Cardiac septum (tissue), 1 donor: ENCODE measurements at regions not wholly inside any gene's neighbourhood (a gene's known extent, or its start where the extent isn't known, plus 50 kb on each side); places are given as distances from the start of the nearest gene placed in this dataset.

Experiments
- DNase-seq: peaks from one replicate; pipeline ENCODE4 v3.0.0-alpha.2; 2020; ENCODE audit warnings: low spot score
- intact Hi-C: fragments of 100-400 bp; cut with DNase I; formaldehyde crosslinking; loops from one replicate; pipeline ENCODE4 v1.14.0; 2022
- donor health status: DM: no; HTN: no; CAD: no.

DNA sequence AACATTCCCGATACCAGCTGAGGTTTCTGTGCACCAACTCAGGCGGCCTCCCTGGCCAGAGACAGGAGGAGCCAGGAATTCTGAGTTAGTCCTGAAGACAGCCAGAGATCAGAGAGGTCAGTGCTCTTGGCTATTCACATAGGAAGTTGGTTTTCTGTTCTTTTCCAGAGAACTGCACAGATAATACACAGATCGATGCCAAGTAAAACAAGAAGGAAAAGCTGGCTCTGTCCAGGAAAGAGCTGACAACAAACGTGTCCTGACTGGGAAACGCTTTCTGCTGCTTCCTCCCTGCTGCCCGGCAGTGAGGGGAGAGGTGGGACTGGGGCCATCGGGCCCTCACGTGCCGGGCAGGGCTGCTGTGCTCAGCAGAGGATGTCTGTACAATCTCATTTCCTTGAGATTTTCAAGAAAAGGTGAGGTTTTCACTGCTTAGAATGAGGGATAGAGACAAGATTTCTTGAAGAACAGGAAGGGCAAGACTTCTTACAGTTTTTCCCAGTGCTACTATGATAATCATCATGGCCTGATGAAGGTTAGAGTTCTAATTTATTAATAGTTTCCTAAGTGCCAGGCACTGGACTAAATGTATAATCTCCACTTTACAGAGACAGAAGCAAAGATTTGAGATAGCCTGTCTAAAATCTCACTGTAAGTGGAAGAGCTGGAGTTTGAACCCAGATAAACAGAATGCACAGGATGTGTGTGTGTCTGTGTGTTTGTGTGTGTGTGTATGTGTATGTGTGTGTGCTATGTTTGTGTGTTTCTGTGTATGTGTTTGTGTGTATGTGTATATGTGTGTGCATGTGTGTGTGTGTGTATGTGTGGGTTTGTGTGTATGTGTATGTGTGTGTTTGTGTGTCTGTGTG, 211.0 kb upstream of the RAB4A start:
- intact Hi-C loops, result loop anchor here (10.0 kb wide), 1 partner anchor 325 kb away; the partner anchor contains the start of gene RHOU
- DNase-seq, result peak; percentile 82

DNA sequence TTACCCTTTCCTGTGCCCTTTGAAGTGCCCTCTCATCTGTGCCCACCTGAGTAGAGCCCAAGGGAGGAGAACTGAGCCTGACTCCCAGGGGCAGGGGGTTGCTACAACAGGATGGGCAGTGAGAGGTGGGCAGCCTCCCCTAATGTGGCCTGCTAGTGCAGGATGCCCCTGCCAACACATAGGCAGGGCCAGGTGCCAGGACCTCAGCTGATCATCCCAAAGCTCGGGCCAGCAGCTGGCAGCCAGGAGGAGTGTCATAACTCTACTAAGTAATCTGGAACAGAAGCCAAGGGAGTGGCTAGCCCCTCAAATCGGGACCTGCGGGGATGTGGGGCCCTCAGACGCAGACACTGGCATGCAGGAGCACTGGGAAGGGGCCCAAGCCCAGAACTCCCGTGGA, 208.8 kb upstream of the RAB4A start:
- no peak for DNase-seq
- intact Hi-C loops, result loop anchor here (10.0 kb wide), 1 partner anchor 327 kb away; the partner anchor contains the start of gene RHOU

DNA sequence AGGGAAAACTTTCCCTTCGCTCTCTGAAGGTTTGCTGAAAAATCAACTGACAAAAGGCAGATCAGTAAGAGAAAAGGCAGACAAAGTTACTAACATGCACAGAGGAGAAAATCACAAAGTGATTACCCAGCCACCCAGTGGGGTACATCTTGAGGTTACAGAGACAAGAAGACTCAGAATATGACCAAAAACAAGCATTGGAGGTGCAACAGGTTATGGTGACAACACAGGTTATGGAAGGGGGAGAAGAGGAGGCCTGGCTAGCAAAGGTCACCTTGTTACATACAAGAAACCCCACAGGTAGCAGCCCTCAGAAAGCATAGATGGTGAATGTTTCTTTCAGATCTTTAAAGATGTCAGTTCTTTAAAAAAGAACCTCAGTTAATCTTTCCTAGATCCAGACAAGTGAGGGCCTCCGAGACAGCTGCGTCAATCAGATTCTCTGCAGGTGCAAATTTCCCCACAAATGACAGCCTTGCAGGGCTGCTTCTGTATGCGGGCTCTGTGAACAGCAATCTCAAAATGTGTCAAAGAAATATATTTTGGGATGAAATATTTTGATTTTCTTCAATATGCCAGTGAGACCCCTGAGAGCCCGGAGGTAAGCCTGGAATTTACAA, 207.6 kb upstream of the RAB4A start:
- DNase-seq, result no peak
- intact Hi-C loops, result loop anchor here (10.0 kb wide), 1 partner anchor 328 kb away; the partner anchor contains the start of gene RHOU

DNA sequence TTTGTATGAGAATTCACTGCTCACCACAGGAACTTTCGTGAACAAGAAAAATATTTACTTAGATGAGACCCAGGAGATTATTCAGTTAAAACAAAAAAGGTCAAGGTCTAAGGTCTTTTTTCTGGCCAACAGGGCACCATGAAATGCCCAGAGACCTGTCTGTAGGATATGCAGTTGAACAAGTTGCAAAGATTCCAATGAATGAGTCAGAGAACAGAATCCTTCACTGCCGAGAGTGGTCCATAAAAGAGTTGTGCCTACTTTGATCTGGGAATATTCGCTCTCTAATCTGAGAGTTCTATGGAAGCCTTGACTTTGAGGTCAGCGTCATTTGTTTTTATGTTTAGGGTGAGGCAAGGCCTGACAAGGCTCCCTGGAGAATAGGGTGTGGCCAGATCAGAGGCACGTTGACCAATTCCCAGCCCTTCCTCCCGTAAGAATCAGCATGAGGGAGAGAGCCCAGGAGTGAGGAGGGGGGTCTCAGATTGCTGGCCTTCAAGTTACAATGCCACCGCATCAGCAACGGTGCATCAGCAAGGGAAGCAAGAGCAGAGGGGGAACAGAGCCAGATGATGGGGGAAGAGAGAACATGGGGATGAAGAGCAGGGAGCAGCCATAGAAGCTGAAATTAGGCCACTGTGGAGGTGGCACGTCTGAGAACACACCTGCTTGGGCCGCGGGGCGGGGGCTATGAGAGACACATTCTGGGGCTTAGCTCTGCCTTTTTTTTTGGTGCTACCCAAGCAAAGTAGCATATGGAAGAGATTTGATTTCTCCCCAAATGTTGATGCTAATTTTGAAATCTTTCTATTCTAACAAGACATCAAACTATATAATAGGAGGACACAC, 206.4 kb upstream of the RAB4A start:
- intact Hi-C loops, result loop anchor here (5.0 to 10.0 kb wide), 2 partner anchors 88 to 330 kb away; partner anchors contain the start of gene RHOU
- no peak for DNase-seq

DNA sequence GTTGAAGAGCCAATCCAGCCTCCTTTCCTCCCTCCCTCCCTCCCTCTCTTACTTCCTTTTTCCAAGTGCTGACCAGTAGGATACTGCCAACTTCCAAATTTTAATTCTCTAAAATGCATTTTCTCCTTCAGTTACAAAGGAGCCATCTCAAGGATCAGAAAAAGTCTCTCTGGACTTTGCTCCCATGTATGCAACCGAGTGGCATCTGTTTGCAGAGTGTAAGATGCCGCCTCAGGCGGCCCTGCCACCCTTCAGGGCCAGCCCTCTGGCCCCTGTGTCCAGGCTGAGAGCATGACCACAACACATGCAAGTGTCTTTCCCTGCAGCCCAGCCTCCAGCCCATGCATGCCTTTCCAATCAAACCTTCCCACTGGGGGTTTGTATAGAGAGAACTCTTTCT, 205.3 kb upstream of the RAB4A start:
- intact Hi-C loops, result loop anchor here (5.0 to 10.0 kb wide), 2 partner anchors 87 to 331 kb away; partner anchors contain the start of gene RHOU
- no peak for DNase-seq

DNA sequence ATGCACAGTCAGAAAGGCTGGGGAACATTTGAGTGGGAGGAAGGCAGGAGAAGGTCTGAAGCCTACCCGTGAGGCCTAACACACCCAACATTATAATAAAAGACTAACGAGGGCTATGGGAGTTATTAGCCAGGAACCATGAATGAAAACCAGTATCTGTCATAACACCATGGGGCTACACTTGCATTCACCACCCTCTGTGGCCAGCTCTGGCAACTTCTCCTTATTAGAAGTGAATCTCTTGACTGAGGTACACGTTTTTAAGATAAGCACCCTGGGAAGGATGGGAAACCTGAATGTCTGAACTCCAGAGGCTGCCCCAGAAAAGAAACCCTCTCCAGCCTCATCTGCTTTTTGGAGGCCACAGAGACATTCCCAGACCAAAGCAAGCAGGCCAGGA, 204.3 kb upstream of the RAB4A start:
- DNase-seq, result no peak
- intact Hi-C loops, result loop anchor here (5.0 to 10.0 kb wide), 2 partner anchors 86 to 332 kb away; partner anchors contain the start of gene RHOU

DNA sequence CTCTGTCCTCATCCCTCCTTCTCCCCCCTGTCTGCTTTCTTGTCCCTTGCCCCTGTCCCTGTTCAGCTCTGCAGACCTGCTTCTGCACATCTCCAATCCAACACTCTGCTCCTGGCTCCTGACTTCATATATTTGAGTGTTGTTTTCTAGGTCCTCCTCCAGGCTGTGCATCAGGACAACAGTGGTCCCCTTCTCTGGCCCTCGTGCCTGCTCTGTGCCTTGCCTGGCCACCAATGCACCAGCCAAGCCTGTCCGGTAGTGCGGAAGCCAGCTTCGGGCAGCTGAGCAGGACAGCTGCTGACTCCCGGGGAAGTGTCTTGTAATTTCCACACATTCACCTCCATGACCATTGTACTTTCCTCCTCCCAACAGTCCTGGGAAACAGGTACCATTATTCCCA, 203.4 kb upstream of the RAB4A start:
- intact Hi-C loops, result loop anchor here (5.0 to 10.0 kb wide), 2 partner anchors 85 to 333 kb away; partner anchors contain the start of gene RHOU
- DNase-seq, result no peak

DNA sequence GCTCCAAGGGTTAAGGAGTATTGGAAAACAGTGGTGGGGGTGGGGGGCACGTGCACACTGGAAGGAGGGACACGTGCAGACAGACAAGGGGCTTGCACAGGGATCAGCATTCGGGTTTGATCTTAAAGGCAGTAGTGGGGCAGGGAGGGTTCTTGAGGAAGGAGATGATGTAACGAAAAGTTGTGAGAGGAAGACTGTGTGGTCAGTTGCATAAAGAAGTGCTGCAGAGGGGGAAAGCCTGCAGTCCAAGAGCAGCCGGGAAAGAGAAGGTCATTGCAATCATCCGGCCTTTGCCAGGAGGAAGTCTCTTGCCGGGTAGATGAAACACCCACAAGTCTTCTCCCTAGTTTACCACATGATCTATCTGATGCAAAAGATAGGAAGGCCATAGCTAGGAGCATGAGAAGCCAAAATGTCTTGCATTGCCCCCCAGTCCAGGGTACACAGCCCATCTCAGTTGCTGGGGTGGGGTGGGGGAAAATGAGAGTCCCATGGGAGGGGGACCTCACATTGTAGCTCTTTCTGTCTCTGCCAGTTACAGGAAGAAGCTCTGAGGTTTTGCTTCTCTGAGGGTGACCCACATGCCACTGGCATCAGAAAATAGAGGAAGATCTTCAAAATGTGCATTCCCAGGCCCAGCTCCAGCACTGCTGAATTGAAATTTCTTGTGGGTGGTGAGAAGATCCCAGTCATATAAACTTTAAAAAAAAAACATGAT, 202.5 kb upstream of the RAB4A start:
- DNase-seq, result peak; percentile 85
- intact Hi-C loops, result loop anchor here (5.0 to 10.0 kb wide), 2 partner anchors 84 to 334 kb away; partner anchors contain the start of gene RHOU

DNA sequence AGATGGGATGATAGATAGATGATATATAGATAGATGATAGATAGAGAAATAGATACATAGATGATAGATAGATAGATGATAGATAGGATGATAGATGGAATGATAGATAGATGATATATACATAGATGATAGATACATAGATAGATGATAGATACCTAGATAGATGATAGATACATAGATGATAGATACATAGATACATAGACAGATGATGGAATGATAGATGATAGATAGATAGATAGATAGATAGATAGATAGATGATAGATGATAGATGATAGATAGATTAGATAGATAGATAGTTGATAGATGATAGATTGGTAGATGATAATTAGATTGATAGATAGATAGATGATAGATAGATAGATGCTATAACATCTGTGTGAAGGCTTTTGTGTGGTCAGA, 201.7 kb upstream of the RAB4A start:
- intact Hi-C loops, result loop anchor here (5.0 to 10.0 kb wide), 2 partner anchors 83 to 334 kb away; partner anchors contain the start of gene RHOU
- no peak for DNase-seq

DNA sequence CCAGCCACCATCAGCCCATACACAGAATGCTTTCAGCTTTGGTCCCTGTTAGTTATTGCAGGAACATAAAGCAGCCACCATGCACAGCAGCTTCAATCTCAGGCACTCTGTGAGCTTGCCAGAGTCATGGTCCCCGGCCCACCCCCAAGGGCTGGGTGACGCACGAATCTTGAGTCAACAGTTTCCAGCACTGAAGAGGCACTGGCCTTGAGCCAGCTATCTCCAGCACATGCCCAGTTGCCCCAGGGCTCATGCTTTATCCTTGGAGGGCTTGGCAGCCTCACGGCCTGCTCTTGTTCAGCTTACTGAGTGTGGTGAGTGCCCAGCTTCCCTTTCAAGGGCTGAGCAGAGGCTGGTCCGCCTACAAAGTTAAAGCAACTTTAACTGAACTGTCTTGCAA, 200.7 kb upstream of the RAB4A start:
- peak; percentile 88 for DNase-seq
- intact Hi-C loops, result no loop called here

DNA sequence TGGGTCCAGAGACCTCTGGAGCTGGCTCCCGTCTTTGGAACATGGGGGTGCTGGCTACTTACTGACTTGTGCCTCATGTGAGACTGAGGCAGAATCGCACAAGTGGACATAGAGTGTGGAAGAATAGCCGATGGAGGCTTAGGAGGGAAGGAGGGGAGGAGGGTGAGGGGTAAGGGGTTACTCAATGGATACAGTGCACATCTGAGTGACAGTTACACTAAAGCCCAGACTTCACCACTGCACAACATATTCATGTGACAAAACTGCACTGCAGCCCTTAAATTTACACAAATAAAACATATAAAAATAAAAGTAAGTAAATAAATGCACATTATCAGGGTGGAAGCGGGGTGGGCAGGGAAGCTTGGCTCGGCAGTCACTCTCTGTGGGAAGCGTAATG, 197.7 kb upstream of the RAB4A start:
- no peak for DNase-seq
- intact Hi-C loops, result no loop called here

DNA sequence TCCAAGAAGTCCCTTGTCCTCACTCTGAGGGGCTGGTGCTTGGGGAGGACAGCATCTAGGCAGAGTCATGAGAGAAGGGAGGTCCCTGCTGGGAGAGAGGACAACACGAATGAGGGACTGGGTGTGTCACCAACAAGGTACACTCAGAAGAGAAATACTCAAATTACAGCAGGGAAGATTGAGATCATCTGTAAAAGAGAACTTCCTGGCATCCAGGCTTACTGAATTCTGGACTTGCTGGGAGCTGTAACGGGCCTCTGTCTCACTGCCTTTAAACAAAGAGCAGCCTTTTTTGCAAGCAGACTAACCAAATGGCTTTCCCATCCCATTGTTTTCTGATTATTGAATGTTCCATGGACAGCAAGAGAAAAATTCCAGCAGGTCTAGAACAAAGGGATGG, 195.7 kb upstream of the RAB4A start:
- no peak for DNase-seq
- intact Hi-C loops, result no loop called here

DNA sequence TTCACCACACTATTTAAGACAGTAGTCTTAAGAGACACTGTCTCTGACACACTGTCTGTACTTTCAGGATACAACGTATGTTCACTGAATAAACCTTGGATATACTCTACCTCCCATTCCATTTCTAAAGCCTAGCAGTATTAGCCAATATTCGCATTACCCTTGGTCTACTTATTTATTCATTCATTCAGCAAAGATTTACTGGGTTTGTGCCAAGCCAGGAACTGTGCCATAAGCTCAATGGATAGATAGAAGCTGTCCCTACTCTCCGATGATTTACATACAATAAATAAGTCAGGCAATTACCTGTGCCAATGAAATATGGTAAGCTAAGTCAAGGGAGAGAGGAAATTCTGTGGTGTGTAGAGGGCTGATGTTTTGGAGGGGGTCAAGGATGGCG, 195.2 kb upstream of the RAB4A start:
- no peak for DNase-seq
- intact Hi-C loops, result no loop called here

DNA sequence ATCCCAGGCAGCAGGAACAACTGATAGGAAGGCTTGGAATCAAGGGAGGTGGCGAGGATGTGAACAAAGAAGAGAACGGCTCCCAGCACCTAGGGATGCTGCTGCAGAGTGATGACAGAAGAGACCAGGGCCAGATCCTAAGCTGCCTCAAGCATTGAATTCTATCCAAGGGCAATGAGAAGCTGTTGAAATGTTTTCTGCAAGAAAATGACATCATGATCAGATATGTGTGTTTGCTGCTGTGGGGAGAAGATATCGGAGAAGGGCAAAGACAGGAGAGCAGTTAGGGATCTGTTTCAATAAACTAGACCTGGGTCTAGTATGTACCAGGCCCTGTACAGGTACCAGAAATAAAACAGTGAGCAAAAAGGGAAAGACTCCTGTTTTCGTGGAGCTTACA, 194.7 kb upstream of the RAB4A start:
- intact Hi-C loops, result no loop called here
- no peak for DNase-seq

DNA sequence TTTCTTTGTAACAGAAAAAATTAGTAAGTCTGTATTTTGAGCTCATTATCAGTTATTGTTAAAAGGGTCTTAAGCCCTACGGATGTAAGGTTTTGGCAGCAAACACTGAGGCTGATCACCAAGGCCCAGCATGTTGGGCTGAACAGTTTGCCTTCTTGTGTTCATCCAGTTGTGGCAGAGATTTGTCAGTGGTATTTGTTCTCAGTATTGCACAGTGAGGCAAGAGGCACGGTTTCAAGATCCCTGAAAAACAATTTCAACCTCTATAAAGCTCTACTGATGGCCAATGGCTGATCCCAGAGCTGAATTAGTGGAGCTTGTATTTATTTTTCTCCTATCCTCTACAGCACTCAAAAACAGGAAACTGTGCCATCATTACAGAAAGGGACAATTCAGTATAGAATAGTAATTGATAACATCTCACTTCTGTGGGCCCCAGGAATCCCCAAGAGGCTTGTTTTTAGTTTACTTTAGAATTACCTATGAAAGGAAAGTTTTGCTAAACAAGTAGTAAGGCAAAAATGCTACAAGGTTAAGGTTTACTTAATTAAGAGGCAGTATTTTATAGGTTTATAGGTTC, 191.8 kb upstream of the RAB4A start:
- DNase-seq, result no peak
- intact Hi-C loops, result no loop called here

DNA sequence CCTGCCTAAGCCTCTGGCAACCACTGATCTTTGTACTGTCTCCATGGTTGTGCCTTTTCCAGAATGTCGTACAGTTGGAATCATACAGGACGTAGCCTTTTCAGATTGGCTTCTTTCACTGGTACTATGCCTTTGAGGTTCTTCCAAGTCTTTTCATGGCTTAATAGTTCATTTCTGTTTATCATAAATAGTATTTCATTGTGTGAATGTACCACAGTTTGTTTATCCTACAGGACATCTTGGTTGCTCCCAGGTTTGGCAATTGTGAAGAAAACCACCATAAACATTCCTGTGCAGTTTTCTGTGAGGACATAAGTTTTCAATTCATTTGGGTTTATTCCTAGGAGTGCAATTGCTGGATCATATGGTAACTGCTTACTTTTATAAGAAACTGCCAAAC, 190.6 kb upstream of the RAB4A start:
- DNase-seq, result no peak
- intact Hi-C loops, result no loop called here

DNA sequence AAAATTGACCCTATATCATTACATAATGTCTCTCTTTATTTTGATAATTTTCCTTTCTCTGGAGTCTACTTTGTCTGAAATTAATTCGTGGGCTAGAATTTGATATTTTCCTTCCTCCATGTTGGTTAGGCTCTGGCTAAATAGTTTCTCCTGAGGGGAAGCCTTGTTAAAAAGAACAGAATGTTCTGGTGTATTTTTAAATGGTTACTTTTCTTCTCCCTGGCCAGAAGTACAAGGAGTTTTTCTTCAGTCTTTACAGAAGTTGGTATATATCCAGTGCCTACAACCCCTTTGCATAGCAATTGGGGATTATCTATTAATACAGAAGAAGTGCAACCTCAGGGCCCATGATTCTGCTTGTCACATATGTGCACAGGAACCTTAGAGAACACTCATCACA, 185.6 kb upstream of the RAB4A start:
- intact Hi-C loops, result no loop called here
- no peak for DNase-seq

DNA sequence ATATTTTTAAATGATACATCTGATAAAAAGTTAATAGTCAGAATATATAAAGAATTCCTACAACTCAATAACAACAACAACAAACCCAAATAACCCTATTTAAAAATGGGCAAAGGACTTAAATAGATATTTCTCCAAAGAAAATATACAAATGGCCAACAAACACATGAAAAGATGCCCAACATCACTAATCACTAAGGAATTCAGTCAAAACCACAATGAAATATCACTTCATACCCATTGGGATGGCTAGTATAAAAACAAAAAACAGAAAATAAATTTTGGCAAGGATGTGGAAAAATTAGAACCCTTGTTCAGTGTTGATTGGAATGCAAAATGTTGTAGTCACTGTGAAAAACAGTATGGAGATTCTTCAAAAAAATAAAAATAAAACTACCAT, 184.8 kb upstream of the RAB4A start:
- intact Hi-C loops, result no loop called here
- no peak for DNase-seq

DNA sequence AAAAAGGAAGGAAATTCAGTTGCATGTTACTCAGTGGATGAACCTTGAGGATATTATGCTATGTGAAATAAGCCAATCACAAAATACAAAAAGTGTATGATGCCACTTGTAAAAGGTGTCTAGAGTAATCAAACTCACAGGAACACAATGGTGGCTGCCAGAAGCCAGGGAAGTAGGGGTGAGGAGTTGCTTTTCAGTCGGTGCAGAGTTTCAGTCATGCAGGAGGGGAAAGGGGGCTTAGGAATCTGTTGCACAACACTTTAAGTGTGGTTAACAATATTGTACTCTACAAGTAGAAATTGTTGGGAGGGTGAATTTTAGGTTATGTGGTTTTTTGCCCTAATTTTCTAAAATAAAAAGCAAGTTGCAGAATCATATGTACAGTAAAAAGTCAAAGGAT, 184.2 kb upstream of the RAB4A start:
- intact Hi-C loops, result no loop called here
- DNase-seq, result no peak
